ENCODE measurements at regions not wholly inside any gene's neighbourhood (a gene's known extent, or its start where the extent isn't known, plus 50 kb on each side); places are given as distances from the start of the nearest gene placed in this dataset.

DNA sequence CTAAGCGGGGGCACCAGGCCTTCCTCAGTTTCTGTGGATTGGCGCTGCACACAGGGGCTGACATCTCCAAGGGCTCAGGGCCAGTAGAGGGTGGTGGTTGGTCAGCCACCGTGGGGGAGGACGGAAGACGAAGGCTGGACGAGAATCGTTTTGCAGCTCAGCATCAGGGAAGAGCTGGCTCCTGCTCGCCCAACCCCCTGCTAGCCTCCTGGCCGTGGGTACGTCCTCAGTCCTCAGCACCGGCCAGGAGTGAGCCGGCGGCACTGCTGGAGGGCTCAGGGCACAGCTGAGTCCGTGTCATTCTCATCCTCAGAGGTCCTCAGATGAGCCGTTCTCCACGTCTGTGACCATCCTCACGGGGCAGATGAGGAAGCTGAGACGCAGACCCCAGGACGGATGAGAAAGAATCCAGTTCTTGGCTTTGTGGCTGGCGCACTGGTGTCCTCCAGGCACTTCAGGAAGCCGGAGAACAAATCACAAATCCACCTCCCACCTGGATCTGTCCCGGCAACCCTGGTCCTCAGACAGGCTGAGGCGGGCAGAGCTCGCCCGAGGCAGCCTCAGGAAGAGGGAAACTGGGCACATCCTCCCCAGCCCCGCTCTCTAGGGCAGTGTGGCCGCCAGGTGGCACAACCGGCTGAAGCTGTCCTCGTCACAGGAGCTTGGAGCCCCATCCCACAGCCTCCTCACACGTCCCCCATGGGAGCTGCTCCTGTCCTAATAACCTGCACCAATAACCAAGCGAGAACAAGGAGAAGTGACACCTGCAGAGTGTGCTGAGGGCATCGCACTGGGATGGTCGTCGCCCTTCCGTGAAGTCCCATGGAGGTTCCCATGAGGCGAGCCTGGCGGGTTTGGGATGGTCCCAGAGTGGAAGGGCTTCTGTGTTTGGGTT, 393.7 kb downstream of the BRD1 start (continued):
- TF ChIP-seq, protein P1, sequence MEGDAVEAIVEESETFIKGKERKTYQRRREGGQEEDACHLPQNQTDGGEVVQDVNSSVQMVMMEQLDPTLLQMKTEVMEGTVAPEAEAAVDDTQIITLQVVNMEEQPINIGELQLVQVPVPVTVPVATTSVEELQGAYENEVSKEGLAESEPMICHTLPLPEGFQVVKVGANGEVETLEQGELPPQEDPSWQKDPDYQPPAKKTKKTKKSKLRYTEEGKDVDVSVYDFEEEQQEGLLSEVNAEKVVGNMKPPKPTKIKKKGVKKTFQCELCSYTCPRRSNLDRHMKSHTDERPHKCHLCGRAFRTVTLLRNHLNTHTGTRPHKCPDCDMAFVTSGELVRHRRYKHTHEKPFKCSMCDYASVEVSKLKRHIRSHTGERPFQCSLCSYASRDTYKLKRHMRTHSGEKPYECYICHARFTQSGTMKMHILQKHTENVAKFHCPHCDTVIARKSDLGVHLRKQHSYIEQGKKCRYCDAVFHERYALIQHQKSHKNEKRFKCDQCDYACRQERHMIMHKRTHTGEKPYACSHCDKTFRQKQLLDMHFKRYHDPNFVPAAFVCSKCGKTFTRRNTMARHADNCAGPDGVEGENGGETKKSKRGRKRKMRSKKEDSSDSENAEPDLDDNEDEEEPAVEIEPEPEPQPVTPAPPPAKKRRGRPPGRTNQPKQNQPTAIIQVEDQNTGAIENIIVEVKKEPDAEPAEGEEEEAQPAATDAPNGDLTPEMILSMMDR (conservative IDR thresholded peaks at IDR 0.05; ENCODE audit: low read depth in 2 of 2), result no peak
- no peak for TF ChIP-seq NANOG (IDR thresholded peaks at IDR 0.05; ENCODE audit: borderline replicate concordance)

DNA sequence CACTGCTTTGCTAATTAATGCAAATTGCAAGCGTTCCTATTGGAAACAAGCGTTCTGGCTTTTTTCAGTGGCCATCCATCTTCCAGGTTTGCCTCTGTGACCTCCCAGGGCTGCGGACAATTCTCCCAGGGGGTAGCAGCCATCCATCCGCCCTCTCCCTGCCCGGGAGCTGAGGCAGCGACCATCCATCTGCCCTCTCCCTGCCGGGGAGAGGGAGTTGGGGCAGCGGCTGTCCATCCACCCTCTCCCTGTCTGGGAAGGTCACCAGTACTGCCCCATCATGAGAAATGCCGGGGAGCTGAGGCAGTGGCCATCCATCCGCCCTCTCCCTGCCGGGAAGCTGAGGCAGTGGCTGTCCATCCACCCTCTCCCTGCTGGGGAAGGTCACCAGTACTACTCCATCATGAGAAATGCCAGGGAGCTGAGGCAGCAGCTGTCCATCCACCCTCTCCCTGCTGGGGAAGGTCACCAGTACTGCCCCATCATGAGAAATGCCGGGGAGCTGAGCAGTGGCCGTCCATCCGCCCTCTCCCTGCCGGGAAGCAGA, 394.7 kb downstream of the BRD1 start:
- no peak overlapping the region for H3K4me2 ChIP-seq
- H3K27me3 ChIP-seq (ENCODE audit: insufficient read depth), result no peaks in the 10 kb centered on the region
- no peak overlapping the region for H3K4me3 ChIP-seq
- Mint-ChIP-seq H3K27me3 (ENCODE audit: insufficient read depth, low read depth, poor library complexity) (peaks cover 9% of the 10 kb centered on the region), H3K4me3 (no peak overlapping the region), H3K9me3 (peaks cover 6% of the 10 kb centered on the region; the same call in 2 of the 3 replicates), H3K4me1 (no peaks in the 10 kb centered on the region; the same call in 1 of the 3 replicates), H3K27ac (no peak overlapping the region), H3K36me3 (ENCODE audit: low read depth) (no peaks in the 10 kb centered on the region)
- H3F3A ChIP-seq (replicated peaks; ENCODE audit: low read depth), result no peaks in the 10 kb centered on the region
- no peaks in the 10 kb centered on the region for H3K36me3 ChIP-seq (ENCODE audit: insufficient read depth)
- no peaks in the 10 kb centered on the region for H3K79me2 ChIP-seq (replicated peaks; ENCODE audit: insufficient read depth)
- H3K9me2 ChIP-seq (ENCODE audit: insufficient read depth), result no peaks in the 10 kb centered on the region
- no peaks in the 10 kb centered on the region for H4K20me1 ChIP-seq (replicated peaks; ENCODE audit: insufficient read depth)
- no peak for DNase-seq (ENCODE audit: low spot score)
- no peak overlapping the region for H3K27ac ChIP-seq (ENCODE audit: low read depth)
- no peaks in the 10 kb centered on the region for H3K4me1 ChIP-seq (ENCODE audit: insufficient read depth)
- ATAC-seq, result no peak
- no peak overlapping the region for H2AFZ ChIP-seq
- TF ChIP-seq EZH2 (IDR thresholded peaks at IDR 0.05; ENCODE audit: low read depth, unreplicated experiment) (no peak), ZNF114 (CRISPR knock-in tag; IDR thresholded peaks at IDR 0.05) (no peak), STAT1 (IDR thresholded peaks at IDR 0.05; ENCODE audit: unreplicated experiment) (no peak), EZH2phosphoT487 (IDR thresholded peaks at IDR 0.05; ENCODE audit: unreplicated experiment) (no peak), ZNF331 (CRISPR knock-in tag; IDR thresholded peaks at IDR 0.05; ENCODE audit: low read depth) (no peak), NANOG (IDR thresholded peaks at IDR 0.05; ENCODE audit: borderline replicate concordance) (no peak), CREB1 (CRISPR knock-in tag; IDR thresholded peaks at IDR 0.05; ENCODE audit: low read depth) (no peak), POLR2AphosphoS5 (IDR thresholded peaks at IDR 0.05; ENCODE audit: low read depth) (no peak), REST (IDR thresholded peaks at IDR 0.05; ENCODE audit: unreplicated experiment) (no peak)
- TF ChIP-seq, protein P2, sequence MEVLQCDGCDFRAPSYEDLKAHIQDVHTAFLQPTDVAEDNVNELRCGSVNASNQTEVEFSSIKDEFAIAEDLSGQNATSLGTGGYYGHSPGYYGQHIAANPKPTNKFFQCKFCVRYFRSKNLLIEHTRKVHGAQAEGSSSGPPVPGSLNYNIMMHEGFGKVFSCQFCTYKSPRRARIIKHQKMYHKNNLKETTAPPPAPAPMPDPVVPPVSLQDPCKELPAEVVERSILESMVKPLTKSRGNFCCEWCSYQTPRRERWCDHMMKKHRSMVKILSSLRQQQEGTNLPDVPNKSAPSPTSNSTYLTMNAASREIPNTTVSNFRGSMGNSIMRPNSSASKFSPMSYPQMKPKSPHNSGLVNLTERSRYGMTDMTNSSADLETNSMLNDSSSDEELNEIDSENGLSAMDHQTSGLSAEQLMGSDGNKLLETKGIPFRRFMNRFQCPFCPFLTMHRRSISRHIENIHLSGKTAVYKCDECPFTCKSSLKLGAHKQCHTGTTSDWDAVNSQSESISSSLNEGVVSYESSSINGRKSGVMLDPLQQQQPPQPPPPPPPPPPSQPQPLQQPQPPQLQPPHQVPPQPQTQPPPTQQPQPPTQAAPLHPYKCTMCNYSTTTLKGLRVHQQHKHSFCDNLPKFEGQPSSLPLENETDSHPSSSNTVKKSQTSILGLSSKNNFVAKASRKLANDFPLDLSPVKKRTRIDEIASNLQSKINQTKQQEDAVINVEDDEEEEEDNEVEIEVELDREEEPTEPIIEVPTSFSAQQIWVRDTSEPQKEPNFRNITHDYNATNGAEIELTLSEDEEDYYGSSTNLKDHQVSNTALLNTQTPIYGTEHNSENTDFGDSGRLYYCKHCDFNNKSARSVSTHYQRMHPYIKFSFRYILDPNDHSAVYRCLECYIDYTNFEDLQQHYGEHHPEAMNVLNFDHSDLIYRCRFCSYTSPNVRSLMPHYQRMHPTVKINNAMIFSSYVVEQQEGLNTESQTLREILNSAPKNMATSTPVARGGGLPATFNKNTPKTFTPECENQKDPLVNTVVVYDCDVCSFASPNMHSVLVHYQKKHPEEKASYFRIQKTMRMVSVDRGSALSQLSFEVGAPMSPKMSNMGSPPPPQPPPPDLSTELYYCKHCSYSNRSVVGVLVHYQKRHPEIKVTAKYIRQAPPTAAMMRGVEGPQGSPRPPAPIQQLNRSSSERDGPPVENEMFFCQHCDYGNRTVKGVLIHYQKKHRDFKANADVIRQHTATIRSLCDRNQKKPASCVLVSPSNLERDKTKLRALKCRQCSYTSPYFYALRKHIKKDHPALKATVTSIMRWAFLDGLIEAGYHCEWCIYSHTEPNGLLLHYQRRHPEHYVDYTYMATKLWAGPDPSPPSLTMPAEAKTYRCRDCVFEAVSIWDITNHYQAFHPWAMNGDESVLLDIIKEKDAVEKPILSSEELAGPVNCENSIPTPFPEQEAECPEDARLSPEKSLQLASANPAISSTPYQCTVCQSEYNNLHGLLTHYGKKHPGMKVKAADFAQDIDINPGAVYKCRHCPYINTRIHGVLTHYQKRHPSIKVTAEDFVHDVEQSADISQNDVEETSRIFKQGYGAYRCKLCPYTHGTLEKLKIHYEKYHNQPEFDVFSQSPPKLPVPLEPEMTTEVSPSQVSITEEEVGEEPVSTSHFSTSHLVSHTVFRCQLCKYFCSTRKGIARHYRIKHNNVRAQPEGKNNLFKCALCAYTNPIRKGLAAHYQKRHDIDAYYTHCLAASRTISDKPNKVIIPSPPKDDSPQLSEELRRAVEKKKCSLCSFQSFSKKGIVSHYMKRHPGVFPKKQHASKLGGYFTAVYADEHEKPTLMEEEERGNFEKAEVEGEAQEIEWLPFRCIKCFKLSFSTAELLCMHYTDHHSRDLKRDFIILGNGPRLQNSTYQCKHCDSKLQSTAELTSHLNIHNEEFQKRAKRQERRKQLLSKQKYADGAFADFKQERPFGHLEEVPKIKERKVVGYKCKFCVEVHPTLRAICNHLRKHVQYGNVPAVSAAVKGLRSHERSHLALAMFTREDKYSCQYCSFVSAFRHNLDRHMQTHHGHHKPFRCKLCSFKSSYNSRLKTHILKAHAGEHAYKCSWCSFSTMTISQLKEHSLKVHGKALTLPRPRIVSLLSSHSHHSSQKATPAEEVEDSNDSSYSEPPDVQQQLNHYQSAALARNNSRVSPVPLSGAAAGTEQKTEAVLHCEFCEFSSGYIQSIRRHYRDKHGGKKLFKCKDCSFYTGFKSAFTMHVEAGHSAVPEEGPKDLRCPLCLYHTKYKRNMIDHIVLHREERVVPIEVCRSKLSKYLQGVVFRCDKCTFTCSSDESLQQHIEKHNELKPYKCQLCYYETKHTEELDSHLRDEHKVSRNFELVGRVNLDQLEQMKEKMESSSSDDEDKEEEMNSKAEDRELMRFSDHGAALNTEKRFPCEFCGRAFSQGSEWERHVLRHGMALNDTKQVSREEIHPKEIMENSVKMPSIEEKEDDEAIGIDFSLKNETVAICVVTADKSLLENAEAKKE (CRISPR knock-in tag; IDR thresholded peaks at IDR 0.05), result no peak

Data from GM23338 (cell line).